Stimulated activated CD8-positive, alpha-beta memory T cell treated with anti-CD3 and anti-CD28 coated beads, Interleukin-7, amount 100 ng/mL, for 1 hour (primary cell): ENCODE measurements at regions not wholly inside any gene's neighbourhood (a gene's known extent, or its start where the extent isn't known, plus 50 kb on each side); places are given as distances from the start of the nearest gene placed in this dataset.
"Not testable (repeated sequence)": the region's sequence is repeated elsewhere in the genome, so short reads cannot be mapped to it uniquely, and the experiment has no call there.

Experiments used
- DNase-seq, 2 donors: peaks; one replicate each; pipeline ENCODE4 v3.0.0-alpha.2; 2020; ENCODE audit warnings: low read depth in 2 of 2

DNA sequence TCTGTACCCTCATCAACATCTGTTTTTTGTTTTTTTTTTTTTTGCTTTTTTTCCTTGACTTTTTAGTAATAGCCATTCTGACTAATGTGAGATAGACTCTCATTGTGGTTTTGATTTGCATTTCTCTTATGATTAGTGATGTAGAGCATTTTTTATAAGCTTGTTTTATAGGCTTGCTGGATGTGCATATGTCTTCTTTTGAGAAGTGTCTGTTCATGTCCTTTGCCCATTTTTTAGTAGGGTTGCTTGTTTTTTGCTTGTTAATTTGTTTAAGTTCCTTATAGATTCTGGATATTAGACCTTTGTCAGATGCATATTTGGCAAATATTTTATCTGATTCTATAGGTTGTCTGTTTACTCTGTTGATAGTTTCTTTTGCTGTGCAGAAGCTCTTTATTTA, 53.5 kb upstream of the FAR1 start:
- DNase-seq = not testable (repeated sequence)

DNA sequence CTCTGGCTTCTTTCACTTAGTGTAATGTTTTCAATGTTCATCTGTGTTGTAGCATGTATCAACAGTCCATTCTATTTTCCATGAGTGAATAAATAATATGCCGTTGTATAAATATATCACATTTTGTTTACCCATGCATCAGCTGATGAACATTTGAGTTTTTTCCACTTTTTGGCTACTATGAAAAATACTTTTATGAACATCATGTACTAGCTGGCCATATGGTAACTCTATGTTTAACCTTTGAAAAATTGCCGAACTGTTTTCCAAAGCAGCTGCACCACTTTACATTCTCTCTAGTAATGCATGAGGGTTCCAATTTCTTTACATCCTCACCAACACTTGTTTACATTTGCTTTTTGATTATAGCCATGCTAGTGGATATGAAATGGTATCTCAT, 59.8 kb upstream of the FAR1 start:
- no peak for DNase-seq

DNA sequence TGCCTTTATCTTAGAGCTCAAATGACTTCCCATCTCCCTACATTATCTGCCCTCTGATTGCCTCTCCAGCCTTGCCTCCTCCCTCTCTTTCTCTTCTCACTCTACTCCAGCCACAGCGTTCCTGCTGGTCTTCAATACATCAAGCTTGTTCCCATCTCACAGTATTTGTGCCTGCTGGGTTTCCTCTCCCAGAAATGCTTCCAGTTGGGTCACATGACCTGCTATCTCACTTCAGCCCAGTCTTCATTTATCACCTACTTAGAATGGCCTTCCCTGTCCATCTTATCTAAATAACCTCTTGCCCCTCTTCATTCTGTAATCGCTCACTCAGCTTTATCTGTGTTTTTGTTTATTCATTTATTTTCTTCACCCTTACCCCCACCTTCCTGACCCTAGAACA, 61.8 kb upstream of the FAR1 start:
- no peak for DNase-seq

DNA sequence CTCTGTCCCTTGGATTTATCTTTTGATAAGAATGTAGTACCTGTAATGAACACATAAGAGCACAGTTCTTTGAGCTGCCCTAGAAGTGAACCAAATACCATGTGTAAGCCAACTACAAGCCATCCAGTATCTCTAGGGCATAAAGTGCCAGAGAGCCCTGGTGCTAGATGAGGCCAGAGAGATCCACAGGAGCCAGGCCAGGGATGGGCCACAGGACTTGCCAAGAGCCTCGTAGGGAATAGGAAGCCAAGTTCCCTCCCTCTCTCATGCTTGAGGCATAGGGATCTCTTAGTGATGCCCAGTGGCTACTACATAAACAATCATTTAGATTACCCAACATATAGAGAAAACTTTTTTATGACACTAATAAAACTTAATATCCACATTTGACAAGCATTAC, 64.8 kb upstream of the FAR1 start:
- DNase-seq = no peak

DNA sequence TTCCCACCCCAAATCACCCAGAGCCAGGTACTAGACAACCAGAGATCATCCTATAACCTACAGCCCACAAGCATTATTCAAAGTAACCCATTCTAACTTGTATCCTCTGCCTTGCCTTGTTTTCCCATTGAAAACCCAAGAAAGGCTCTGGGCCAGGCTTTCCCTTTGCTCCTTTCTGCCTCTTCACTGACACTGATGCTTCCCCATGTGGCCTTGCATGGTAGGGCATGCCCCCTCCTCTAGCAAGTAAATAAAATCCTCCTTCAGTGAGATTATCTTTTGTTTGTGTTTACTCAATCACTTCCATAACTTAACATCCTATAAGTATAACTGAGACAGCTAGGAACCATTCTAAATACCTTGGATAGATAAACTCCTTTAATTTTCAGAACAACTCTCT, 65.6 kb upstream of the FAR1 start:
- no peak for DNase-seq

DNA sequence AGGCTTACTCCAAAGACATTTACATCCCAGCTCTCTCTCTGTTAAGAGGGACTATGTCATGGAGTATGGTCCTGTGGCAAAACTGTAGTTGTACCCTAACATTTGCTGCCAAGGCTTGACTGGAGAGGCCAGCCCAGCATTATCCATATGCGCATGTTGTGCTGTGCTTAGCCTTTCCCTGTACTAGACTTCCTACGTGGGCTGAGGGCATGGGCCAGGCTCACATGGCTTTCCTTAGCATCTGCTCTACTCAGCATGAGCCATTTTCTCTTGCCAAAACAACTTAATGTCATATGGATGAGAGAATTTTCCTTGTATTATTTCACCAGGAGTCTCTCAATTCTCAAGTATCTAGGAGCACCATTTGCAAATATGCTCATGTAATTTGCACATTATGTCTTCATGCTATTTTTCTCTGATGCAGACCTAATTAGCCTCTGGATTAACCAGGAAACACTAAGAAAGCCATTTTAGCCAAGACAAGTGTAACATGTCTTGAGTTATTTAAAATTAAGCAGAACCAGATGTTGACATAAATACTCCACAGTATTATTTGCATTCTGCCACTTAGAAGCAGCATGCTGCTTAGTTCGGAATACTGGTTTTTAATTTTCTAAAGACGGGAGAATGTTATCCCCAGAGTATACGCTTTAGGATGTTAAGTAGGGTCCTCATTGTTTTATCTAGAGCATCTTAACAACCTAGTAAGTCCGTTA, 71.7 kb upstream of the FAR1 start:
- no peak for DNase-seq

DNA sequence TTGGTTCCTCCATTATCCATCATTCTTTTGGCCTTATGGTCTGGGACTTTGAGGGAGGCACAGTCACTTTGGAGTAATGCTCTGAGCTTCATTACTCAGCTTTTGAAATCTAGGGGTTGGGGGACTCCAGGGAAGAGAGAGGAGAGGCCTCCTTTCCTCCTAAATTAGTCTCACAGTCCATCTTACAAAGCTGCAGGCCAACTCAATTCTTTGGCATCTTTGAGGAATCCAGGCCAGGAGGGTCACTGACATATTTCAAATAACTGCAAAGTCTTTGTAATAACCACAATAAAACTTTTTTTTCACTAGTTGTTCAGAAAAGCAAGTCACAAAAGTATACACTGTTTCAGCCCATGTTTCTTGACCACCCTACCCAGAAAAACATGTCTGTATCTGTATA, 73.3 kb upstream of the FAR1 start:
- no peak for DNase-seq

DNA sequence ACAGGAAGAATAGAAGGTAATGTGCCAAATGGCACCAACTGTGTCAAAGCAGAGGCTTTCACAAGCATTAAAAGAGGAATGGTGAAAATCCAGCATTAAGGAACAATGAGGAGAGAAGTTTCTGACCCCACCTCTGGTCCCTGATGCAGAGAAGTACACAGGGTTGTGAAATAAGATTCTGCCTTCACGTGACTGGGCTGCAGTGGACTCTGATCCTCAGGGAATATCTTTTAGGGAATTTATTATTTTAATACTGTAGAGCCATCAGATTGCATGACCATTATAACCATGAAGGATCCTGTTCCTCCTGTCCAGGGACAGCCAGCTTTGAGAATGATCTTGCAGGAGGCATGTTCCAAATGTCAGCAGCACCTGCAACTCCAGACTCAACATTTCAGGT, 74.4 kb upstream of the FAR1 start:
- no peak for DNase-seq

DNA sequence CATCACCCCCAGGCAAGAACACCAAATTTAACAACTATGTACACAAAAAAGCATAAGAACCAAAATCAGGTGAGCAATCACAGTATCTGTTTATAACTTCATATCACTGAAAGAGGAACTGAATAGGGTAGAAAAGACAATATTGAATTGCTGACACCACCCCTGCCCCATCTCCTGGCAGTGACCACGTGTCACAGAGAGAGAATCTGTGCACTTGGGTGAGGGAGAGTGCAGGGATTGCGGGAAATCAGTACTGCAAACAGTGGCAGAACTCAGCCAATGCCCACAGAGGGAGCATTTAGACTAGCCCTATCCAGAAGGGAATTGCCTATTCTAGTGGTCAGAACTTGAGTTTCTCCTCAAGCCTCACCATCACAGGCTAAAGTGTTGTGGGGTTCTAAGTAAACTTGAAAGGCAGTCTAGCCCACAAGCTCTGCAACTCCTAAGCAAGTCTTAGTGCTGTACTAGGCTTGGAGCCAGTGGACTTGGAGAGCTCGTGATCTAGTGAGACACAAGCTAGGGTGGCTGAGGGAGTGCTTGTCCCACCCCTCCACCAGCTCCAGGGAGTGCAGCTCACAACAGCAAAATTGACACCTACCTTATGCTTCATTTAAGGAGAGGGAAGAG, 82.8 kb upstream of the PTH start:
- DNase-seq = no peak

DNA sequence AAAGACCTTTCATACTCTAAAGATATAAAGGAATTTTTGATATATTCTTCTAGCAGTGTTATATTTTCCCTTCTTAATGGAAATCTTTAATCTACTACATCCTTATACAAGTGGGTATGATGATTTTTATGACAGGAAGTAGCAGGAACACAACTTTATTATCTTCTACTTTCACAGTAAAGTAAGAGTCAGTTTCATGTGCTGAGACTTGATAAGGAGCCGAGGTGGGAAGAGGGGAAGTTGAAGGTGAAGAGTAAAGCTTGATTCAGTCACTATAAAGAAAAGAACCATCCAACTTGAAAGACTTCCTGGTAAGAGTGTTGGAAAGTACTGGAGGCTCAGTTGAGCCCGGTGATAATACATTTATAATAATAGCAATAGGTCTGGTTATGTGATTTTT, 82.1 kb upstream of the PTH start:
- DNase-seq = no peak

DNA sequence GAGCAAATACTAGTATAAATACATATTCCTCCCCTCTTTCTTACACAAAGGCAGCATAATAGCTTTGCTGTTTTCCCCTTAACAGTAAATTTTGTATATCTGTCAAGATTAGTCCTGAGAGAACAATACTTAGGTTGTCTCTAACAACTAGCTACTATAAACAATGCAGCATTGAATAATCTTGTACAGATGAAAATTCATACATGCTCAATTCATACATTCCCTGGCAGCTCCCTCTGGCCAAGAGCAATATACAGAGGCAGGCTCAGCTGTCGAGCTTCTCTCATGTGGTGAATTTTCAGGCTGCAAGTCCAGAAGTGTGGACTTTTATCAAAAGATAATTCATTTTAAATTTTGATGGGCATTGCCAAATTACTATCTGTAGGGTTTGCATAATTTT, 81.2 kb upstream of the PTH start:
- DNase-seq = no peak

DNA sequence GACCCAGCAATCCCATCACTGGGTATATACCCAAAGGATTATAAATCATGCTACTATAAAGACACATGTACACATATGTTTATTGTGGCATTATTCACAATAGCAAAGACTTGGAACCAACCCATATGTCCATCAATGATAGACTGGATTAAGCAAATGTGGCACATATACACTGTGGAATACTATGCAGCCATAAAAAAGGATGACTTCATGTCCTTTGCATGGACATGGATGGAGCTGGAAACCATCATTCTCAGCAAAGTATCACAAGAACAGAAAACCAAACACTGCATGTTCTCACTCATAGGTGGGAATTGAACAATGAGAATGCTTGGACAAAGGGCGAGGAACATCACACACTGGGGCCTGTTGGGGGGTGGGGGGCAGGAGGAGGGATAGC, 79.6 kb upstream of the PTH start:
- not testable (repeated sequence) for DNase-seq

DNA sequence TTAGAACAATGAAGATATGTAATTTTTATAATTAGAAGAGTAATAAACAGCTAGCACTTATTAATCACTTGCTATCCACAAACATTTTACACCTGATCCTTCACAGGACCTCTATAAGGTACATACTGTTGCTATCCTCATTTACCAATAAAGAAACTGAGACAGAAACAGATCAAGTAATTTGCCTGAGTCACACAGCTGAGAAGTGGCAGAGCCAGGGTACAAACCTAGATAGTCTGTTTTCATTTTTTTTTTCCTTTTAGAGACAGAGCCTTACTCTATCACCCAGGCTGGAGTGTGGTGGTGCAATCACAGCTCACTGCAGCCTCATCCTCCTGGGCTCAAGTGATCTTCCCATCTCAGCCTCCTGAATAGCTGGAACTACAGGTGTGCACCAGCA, 71.8 kb upstream of the PTH start:
- no peak for DNase-seq

DNA sequence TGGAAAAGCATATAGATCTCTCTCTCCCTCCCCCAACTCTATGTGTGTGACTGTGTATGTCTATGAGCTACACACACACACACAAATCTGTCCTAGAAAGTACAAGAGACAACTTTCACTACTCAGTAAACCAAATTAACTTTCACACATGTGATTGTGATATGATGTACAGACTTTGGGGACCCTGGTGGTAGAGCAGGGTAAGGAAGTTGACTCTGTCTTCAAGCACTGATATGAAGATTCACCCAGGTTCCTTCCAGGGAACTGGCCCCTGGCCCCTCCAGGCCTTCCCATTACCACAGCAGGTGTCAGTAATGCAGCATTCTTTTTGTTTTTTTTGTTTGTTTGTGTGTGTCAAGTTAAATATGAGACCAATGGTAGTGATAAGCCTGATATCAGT, 66.1 kb upstream of the PTH start:
- no peak for DNase-seq

DNA sequence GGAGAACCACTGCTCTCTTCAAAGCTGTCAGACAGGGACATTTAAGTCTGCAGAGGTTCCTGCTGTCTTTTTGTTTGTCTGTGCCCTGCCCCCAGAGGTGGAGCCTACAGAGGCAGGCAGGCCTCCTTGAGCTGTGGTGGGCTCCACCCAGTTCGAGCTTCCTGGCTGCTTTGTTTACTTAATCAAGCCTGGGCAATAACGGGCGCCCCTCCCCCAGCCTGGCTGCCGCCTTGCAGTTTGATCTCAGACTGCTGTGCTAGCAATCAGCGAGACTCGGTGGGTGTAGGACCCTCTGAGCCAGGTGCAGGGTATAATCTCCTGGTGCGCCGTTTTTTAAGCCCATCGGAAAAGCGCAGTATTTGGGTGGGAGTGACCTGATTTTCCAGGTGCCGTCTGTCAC, 64.5 kb upstream of the PTH start:
- not testable (repeated sequence) for DNase-seq

DNA sequence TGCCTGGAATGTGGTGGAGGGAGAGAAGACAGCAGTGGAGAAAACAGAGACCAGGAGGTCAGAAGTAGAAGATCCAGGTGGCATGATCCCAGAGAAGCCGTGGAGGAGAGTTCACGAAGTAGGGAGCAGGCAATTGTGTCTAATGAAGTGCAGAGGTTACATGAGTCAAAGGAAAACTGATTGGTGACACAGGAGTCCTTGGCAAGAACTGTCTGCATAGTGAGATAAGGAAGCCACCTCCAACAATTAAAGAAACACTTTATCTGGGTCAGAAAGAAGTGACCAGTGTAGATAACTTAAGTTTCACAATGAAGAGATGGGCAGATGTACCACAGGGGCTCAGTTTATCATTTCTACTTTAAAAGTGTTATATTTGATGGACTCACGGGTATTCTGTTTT, 57.0 kb upstream of the PTH start:
- DNase-seq = no peak

DNA sequence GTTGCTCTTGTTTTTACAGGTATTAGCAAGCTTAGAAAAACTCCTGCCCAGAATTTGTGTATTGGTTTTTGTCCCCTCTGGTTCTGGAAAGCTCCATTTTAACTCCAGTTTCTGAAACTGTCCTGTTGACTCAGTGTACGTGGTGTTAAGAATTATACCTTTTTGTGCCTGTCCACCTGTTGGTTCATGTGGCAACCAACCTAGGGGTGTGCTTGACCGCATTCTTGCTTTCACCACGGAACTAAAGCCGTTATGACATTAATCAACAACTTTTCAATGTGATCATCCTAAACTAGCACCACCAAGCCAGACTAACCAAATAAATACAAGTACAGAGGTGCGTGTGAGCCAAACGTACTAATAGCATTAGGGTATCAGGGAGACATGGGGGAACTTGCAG, 56.0 kb upstream of the PTH start:
- no peak for DNase-seq

DNA sequence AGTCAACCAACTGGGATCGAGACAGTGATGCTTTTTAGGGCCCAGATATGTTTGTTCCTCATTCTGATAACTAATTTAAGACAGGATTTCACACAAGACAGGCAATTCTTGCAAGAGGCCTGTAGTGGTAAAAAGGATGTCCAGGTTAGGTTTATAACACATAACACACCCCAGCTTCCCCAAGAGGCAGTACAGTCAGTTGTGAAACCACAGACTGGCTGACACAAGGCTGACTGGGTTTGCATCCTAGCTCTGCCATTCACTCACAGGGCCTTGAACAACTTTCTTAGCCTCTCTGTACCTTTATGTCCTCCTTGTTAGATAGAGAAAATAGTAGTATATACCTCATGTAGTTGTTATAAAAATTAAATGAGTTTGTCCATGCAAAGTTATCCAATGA, 55.0 kb upstream of the PTH start:
- DNase-seq = peak; percentile 0 to 1

DNA sequence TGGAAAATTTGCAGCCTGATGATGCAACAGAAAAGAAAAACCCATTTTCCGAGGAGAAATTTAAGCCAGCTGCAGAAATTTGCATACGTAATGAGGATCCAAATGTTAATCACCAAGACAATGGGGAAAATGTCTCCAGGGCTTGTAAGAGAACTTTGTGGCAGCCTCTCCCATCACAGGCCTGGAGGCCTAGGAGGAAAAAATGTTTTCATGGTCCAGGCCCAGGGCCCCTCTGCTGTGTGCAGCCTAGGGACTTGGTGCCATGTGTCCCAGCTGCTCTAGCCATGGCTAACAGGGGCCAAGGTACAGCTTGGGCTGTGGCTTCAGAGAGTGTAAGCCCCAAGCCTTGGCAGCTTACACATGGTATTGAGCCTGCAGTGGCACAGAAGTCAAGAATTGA, 50.3 kb upstream of the PTH start:
- not testable (repeated sequence) for DNase-seq
